ENCODE measurements at regions not wholly inside any gene's neighbourhood (a gene's known extent, or its start where the extent isn't known, plus 50 kb on each side); places are given as distances from the start of the nearest gene placed in this dataset.

GRCh38 chr2:18723219-18723618 lies 133.8 kb upstream of the NT5C1B start:
- H3K4me3 ChIP-seq (ENCODE audit: low read length in 2 of 2) = no peak overlapping the region
- DNase-seq (ENCODE audit: low read depth in 6 of 9, low spot score in 9 of 9) = no peak

GRCh38 chr2:18722101-18722500 lies 132.7 kb upstream of the NT5C1B start:
- no peaks in the 10 kb centered on the region for H3K9me3 ChIP-seq (ENCODE audit: control insufficient read depth in 2 of 2, insufficient read depth in 1 of 2, low read length in 1 of 2)
- no peak overlapping the region for H3K27ac ChIP-seq (ENCODE audit: low read depth in 1 of 2, low read length in 1 of 2)
- no peak for DNase-seq (ENCODE audit: low read depth in 6 of 9, low spot score in 9 of 9)
- WGBS = 93% methylated on average over 2 of the region's 2 CpGs
- no peaks in the 10 kb centered on the region for H3K36me3 ChIP-seq (ENCODE audit: control insufficient read depth in 2 of 2, insufficient read depth in 2 of 2, low read length in 1 of 2)
- H3K4me1 ChIP-seq (ENCODE audit: control insufficient read depth in 2 of 2, insufficient read depth in 2 of 2, low read length in 2 of 2) = no peaks in the 10 kb centered on the region
- no peak overlapping the region for H3K4me3 ChIP-seq (ENCODE audit: low read length in 2 of 2)
- no peaks in the 10 kb centered on the region for H3K27me3 ChIP-seq (ENCODE audit: control insufficient read depth in 2 of 2, insufficient read depth in 1 of 2, low read length in 1 of 2)

More at GRCh38 chr2:18723219-18723618, 133.8 kb upstream of the NT5C1B start:
- Histone ChIP-seq H3K36me3 (ENCODE audit: control insufficient read depth in 2 of 2, insufficient read depth in 2 of 2, low read length in 1 of 2) (no peaks in the 10 kb centered on the region), H3K9me3 (ENCODE audit: control insufficient read depth in 2 of 2, insufficient read depth in 1 of 2, low read length in 1 of 2) (no peaks in the 10 kb centered on the region), H3K27me3 (ENCODE audit: control insufficient read depth in 2 of 2, insufficient read depth in 1 of 2, low read length in 1 of 2) (no peaks in the 10 kb centered on the region), H3K4me1 (ENCODE audit: control insufficient read depth in 2 of 2, insufficient read depth in 2 of 2, low read length in 2 of 2) (no peaks in the 10 kb centered on the region), H3K27ac (ENCODE audit: low read depth in 1 of 2, low read length in 1 of 2) (no peak overlapping the region)
- WGBS = 94% methylated on average over 4 of the region's 4 CpGs

- 90% methylated on average over 10 of the region's 10 CpGs for WGBS
- Histone ChIP-seq H3K4me3 (ENCODE audit: low read length in 2 of 2) (no peak overlapping the region), H3K9me3 (ENCODE audit: control insufficient read depth in 2 of 2, insufficient read depth in 1 of 2, low read length in 1 of 2) (no peaks in the 10 kb centered on the region), H3K27me3 (ENCODE audit: control insufficient read depth in 2 of 2, insufficient read depth in 1 of 2, low read length in 1 of 2) (no peaks in the 10 kb centered on the region), H3K4me1 (ENCODE audit: control insufficient read depth in 2 of 2, insufficient read depth in 2 of 2, low read length in 2 of 2) (no peaks in the 10 kb centered on the region), H3K27ac (ENCODE audit: low read depth in 1 of 2, low read length in 1 of 2) (no peak overlapping the region), H3K36me3 (ENCODE audit: control insufficient read depth in 2 of 2, insufficient read depth in 2 of 2, low read length in 1 of 2) (no peaks in the 10 kb centered on the region)
- no peak for DNase-seq (ENCODE audit: low read depth in 6 of 9, low spot score in 9 of 9)
These were observed 131.9 kb upstream of the NT5C1B start for GRCh38 chr2:18721038-18721922.

- no peak overlapping the region for H3K4me3 ChIP-seq (ENCODE audit: low read length in 2 of 2)
- WGBS = 92% methylated on average over 4 of the region's 4 CpGs
These were observed 130.8 kb upstream of the NT5C1B start for GRCh38 chr2:18719978-18720775.

GRCh38 chr2:18708203-18708715 lies 118.9 kb upstream of the NT5C1B start:
- no peaks in the 10 kb centered on the region for H3K4me1 ChIP-seq (ENCODE audit: control insufficient read depth in 2 of 2, insufficient read depth in 2 of 2, low read length in 2 of 2)
- H3K27me3 ChIP-seq (ENCODE audit: control insufficient read depth in 2 of 2, insufficient read depth in 1 of 2, low read length in 1 of 2) = no peaks in the 10 kb centered on the region
- H3K4me3 ChIP-seq (ENCODE audit: low read length in 2 of 2) = no peak overlapping the region
- no peaks in the 10 kb centered on the region for H3K9me3 ChIP-seq (ENCODE audit: control insufficient read depth in 2 of 2, insufficient read depth in 1 of 2, low read length in 1 of 2)
- H3K27ac ChIP-seq (ENCODE audit: low read depth in 1 of 2, low read length in 1 of 2) = no peak overlapping the region
- 40% methylated on average over 1 of the region's 1 CpG for WGBS
- no peak for DNase-seq (ENCODE audit: low read depth in 6 of 9, low spot score in 9 of 9)
- H3K36me3 ChIP-seq (ENCODE audit: control insufficient read depth in 2 of 2, insufficient read depth in 2 of 2, low read length in 1 of 2) = no peaks in the 10 kb centered on the region

More at GRCh38 chr2:18719978-18720775, 130.8 kb upstream of the NT5C1B start:
- no peak for DNase-seq (ENCODE audit: low read depth in 6 of 9, low spot score in 9 of 9)
- Histone ChIP-seq H3K9me3 (ENCODE audit: control insufficient read depth in 2 of 2, insufficient read depth in 1 of 2, low read length in 1 of 2) (no peaks in the 10 kb centered on the region), H3K36me3 (ENCODE audit: control insufficient read depth in 2 of 2, insufficient read depth in 2 of 2, low read length in 1 of 2) (no peaks in the 10 kb centered on the region), H3K27me3 (ENCODE audit: control insufficient read depth in 2 of 2, insufficient read depth in 1 of 2, low read length in 1 of 2) (no peaks in the 10 kb centered on the region), H3K27ac (ENCODE audit: low read depth in 1 of 2, low read length in 1 of 2) (no peak overlapping the region), H3K4me1 (ENCODE audit: control insufficient read depth in 2 of 2, insufficient read depth in 2 of 2, low read length in 2 of 2) (no peaks in the 10 kb centered on the region)

GRCh38 chr2:18706001-18706400 lies 116.6 kb upstream of the NT5C1B start:
- Histone ChIP-seq H3K27me3 (ENCODE audit: control insufficient read depth in 2 of 2, insufficient read depth in 1 of 2, low read length in 1 of 2) (no peaks in the 10 kb centered on the region), H3K36me3 (ENCODE audit: control insufficient read depth in 2 of 2, insufficient read depth in 2 of 2, low read length in 1 of 2) (no peaks in the 10 kb centered on the region)
- 92% methylated on average over 2 of the region's 2 CpGs for WGBS

GRCh38 chr2:18704276-18704675 lies 114.9 kb upstream of the NT5C1B start:
- Histone ChIP-seq H3K27me3 (ENCODE audit: control insufficient read depth in 2 of 2, insufficient read depth in 1 of 2, low read length in 1 of 2) (no peaks in the 10 kb centered on the region), H3K36me3 (ENCODE audit: control insufficient read depth in 2 of 2, insufficient read depth in 2 of 2, low read length in 1 of 2) (no peaks in the 10 kb centered on the region), H3K27ac (ENCODE audit: low read depth in 1 of 2, low read length in 1 of 2) (no peak overlapping the region), H3K4me3 (ENCODE audit: low read length in 2 of 2) (no peak overlapping the region), H3K9me3 (ENCODE audit: control insufficient read depth in 2 of 2, insufficient read depth in 1 of 2, low read length in 1 of 2) (no peaks in the 10 kb centered on the region), H3K4me1 (ENCODE audit: control insufficient read depth in 2 of 2, insufficient read depth in 2 of 2, low read length in 2 of 2) (no peaks in the 10 kb centered on the region)
- 72% methylated on average over 2 of the region's 2 CpGs for WGBS
- DNase-seq (ENCODE audit: low read depth in 6 of 9, low spot score in 9 of 9) = no peak

More at GRCh38 chr2:18706001-18706400, 116.6 kb upstream of the NT5C1B start:
- no peak for DNase-seq (ENCODE audit: low read depth in 6 of 9, low spot score in 9 of 9)
- no peaks in the 10 kb centered on the region for H3K9me3 ChIP-seq (ENCODE audit: control insufficient read depth in 2 of 2, insufficient read depth in 1 of 2, low read length in 1 of 2)
- H3K27ac ChIP-seq (ENCODE audit: low read depth in 1 of 2, low read length in 1 of 2) = no peak overlapping the region
- no peaks in the 10 kb centered on the region for H3K4me1 ChIP-seq (ENCODE audit: control insufficient read depth in 2 of 2, insufficient read depth in 2 of 2, low read length in 2 of 2)
- no peak overlapping the region for H3K4me3 ChIP-seq (ENCODE audit: low read length in 2 of 2)

GRCh38 chr2:18703555-18703954 lies 114.2 kb upstream of the NT5C1B start:
- no peak overlapping the region for H3K27ac ChIP-seq (ENCODE audit: low read depth in 1 of 2, low read length in 1 of 2)
- H3K9me3 ChIP-seq (ENCODE audit: control insufficient read depth in 2 of 2, insufficient read depth in 1 of 2, low read length in 1 of 2) = no peaks in the 10 kb centered on the region
- H3K4me3 ChIP-seq (ENCODE audit: low read length in 2 of 2) = no peak overlapping the region
- DNase-seq (ENCODE audit: low read depth in 6 of 9, low spot score in 9 of 9) = no peak
- H3K4me1 ChIP-seq (ENCODE audit: control insufficient read depth in 2 of 2, insufficient read depth in 2 of 2, low read length in 2 of 2) = no peaks in the 10 kb centered on the region
- 90% methylated on average over 2 of the region's 2 CpGs for WGBS
- no peaks in the 10 kb centered on the region for H3K27me3 ChIP-seq (ENCODE audit: control insufficient read depth in 2 of 2, insufficient read depth in 1 of 2, low read length in 1 of 2)
- H3K36me3 ChIP-seq (ENCODE audit: control insufficient read depth in 2 of 2, insufficient read depth in 2 of 2, low read length in 1 of 2) = no peaks in the 10 kb centered on the region

- Histone ChIP-seq H3K27ac (ENCODE audit: low read depth in 1 of 2, low read length in 1 of 2) (no peak overlapping the region), H3K36me3 (ENCODE audit: control insufficient read depth in 2 of 2, insufficient read depth in 2 of 2, low read length in 1 of 2) (no peaks in the 10 kb centered on the region), H3K9me3 (ENCODE audit: control insufficient read depth in 2 of 2, insufficient read depth in 1 of 2, low read length in 1 of 2) (no peaks in the 10 kb centered on the region), H3K4me1 (ENCODE audit: control insufficient read depth in 2 of 2, insufficient read depth in 2 of 2, low read length in 2 of 2) (no peaks in the 10 kb centered on the region), H3K4me3 (ENCODE audit: low read length in 2 of 2) (no peak overlapping the region), H3K27me3 (ENCODE audit: control insufficient read depth in 2 of 2, insufficient read depth in 1 of 2, low read length in 1 of 2) (no peaks in the 10 kb centered on the region)
- DNase-seq (ENCODE audit: low read depth in 6 of 9, low spot score in 9 of 9) = no peak
These were observed 112.6 kb upstream of the NT5C1B start for GRCh38 chr2:18701981-18702380.
